ENCODE measurements at regions not wholly inside any gene's neighbourhood (a gene's known extent, or its start where the extent isn't known, plus 50 kb on each side); places are given as distances from the start of the nearest gene placed in this dataset.

GRCh38 chr3:177525987-177526712 lies 328.9 kb upstream of the TBL1XR1 start (continued):
- TF ChIP-seq SIX5 (IDR thresholded peaks at IDR 0.05; ENCODE audit: low read depth, low read length) (no peak), SAP30 (IDR thresholded peaks at IDR 0.05; ENCODE audit: insufficient read depth, insufficient replicate concordance, low read length) (no peak), JUN (IDR thresholded peaks at IDR 0.05; ENCODE audit: low read depth, low read length) (no peak), FOSL1 (IDR thresholded peaks at IDR 0.05; ENCODE audit: insufficient read depth, low read depth, low read length) (no peak)
